ENCODE measurements at regions not wholly inside any gene's neighbourhood (a gene's known extent, or its start where the extent isn't known, plus 50 kb on each side); places are given as distances from the start of the nearest gene placed in this dataset.
A peak's percentile ranks its signal among the peaks of the same experiment; 100 is the strongest.
"Not testable (repeated sequence)": the region's sequence is repeated elsewhere in the genome, so short reads cannot be mapped to it uniquely, and the experiment has no call there.

DNA sequence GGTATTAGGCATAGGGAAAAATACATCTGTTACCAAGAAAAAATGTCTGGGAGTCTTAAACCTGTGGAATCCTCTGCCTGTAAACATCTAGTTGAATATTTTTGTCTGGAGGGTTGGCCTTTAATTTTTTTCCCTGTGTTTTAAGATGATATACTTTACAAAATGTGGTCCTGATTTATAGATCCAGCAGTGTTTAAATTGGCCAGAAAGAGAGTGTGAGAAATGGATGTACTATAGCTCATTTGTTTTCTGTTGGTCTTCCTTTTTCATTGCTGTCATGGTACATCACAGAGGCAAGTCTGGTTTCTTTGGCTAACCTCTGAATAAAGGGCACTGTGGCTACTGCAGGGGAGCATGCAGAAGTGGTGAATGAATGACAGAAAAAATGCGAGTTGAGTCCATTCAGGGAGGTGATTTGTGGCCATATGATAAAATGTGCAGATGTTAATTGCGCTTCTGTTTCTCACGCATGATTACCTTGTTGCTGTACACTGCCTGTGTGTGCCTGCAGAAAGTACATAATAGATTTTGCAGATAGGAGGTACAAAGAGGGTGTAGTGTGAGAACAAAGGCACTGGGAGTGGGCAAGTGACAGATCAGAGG lies 150.0 kb downstream of the NFKBIZ start:
- no peak for DNase-seq

- DNase-seq = no peak
Observed at GRCh38 chr3:102000620-102001209, 151.4 kb downstream of the NFKBIZ start.

DNA sequence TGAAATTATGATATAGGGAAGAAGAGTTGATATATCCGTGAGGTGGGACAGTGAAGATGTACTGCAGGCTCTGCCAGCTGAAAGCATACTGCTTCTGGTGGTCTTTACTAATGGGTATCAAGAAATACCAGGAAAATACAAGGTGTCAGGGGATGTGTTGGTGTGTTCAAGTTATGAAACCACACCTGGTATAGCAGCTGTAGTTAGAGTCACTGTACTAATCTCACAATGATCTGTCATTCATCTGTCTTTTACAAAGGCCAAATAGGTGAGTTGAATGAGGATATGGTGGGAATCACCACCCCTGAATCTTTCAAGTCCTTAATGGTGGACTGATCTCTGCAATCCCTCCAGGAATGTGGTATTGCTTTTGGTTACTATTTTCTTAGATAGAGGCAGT lies 152.7 kb downstream of the NFKBIZ start:
- DNase-seq = no peak

DNA sequence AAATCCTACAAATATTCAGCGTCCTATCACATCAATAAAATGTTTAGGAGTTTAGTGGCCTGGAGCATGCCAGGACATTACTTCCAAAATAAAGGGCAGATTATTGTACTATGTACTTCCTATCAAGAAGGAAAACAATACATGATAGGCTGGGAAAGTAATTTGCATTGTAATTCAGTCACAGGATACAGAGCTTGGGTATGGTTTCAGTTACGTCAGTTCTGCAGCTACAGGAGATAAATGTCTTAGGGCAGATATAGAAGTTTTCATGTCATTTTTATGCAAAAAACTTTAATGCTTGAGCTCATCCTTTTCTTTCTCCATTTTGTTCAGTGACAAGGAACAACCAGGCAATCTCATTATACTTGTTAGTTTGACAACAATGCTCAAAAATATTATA lies 155.2 kb downstream of the NFKBIZ start:
- DNase-seq = no peak

DNA sequence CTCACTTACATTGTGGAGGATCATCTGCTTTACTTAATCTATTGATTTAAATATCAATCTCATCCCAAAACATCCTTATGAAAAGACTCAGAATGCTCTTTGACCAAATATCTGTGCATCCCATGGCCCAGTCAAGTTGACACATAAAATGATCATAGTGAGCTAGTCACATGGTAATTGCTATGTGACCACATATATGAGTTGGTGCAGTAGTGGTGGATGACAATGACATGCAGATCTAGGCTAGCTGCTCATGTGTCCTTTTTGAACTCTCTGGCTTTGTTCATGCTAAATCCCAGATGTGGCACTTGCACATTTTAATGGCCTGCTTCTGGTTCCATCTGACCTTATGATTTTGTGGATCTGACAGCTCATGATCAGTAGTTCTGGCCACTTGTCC lies 156.2 kb downstream of the NFKBIZ start:
- DNase-seq = no peak

- peak in 1 of 2 experiments; percentile 13 for DNase-seq
Observed at GRCh38 chr3:102006812-102007485, 157.6 kb downstream of the NFKBIZ start.

DNA sequence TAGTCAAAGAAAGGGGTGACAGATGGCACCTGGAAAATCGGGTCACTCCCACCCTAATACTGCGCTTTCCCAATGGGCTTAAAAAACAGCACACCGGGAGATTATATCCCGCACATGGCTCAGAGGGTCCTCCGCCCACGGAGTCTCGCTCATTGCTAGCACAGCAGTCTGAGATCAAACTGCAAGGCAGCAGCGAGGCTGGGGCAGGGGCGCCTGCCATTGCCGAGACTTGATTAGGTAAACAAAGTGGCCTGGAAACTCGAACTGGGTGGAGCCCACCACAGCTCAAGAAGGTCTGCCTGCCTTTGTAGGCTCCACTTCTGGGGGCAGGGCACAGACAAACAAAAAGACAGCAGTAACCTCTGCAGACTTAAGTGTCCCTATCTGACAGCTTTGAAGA lies 159.1 kb downstream of the NFKBIZ start:
- not testable (repeated sequence) for DNase-seq

- no peak for DNase-seq
Observed at GRCh38 chr3:102016417-102016816, 167.1 kb downstream of the NFKBIZ start.

- DNase-seq = no peak
Observed at GRCh38 chr3:102017784-102018183, 168.5 kb downstream of the NFKBIZ start.

- DNase-seq = no peak
Observed at GRCh38 chr3:102018551-102018950, 169.2 kb downstream of the NFKBIZ start.

DNA sequence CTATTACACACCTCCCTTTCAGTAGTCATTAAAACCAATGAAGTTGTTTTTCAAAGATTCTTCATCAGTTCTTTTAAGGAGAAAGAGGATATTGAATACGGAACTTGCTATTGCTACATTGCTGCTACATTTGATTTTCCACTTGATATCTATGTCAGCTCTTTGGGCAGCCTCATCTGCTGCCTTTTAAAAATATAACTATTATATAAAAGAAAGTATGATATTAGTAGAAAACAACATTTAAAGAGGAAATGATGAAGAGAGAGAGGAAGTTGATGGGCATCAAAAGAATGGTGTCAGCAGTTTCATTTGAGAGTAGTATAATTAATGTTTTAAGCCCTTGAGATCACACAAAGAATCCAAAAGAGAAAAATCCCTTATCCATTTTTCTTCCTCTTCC lies 171.4 kb downstream of the NFKBIZ start:
- DNase-seq = no peak

DNA sequence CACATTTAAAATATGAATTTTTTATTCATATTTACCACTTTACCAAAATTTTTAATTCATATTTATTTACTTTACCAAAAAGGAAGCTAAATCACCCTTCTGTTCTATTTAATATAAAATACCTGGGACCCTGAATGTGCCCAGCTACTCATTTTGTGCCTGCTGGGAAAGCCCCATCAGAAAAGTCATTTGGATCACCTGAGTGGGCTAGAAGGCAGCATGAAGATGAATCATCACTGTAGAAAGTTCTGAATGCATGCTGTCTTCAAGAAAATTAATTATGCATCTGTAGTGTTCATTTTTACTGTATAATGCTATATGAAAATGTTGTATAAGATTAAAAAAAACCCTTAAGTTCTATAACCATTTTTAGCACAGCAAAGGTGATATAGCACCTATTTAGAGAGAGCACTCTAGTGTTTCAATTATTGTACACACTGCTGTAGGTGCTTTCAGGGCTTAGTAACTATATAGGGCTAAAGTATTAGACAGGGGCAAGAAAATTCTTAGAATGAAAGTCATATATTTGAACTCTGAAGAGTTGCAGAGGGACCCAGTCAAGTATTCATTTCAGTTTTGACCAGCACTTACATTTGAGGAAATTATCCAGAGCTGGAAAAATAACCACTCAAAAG lies 175.1 kb downstream of the NFKBIZ start:
- DNase-seq = no peak

DNA sequence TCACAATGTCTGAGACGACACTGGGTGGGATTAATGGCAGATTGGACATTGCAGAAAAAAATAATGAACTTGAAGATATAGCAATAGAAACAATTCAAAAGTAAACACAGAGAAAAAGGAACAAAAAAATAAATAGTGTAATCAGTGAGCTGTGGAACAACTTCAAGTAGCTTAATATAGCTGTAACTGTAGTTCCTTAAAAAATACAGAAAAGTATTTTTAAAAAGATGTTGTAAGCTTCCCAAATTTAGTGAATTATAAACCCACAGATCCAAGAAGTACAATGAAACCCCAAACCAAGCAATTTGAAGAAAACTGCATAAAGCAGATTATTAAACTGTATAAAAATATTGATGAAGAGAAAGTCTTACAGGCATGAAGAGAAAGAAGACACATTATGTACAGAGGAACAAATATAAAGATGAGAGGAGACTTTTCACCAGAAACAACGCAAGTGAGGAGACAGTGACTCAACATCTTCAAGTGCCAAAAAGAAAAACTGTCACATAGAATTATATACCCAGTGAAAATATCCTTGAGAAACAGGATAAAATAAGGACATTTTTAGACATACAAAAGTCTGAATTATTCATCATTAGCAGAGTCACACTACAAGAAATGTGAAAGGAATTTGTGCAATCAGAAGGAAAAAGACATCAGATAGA lies 176.4 kb downstream of the NFKBIZ start:
- no peak for DNase-seq

DNA sequence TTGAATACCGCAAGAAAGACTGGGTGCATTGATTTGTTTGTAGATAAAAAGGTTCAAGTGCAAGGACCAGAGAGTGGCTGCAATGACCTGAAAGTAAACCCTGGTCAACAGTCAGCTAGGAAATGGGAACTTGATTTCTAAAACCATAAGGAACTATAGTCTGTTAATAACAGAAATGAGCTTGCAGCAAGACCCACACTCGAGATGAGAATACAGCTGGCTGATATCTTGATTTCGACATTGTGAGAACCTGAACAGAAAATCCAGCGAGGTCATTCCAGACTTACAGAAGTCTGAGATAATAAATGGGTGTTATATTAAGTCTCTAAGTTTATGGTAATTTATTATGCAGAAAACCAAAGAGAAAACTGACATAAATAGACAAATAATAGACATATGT lies 177.3 kb downstream of the NFKBIZ start:
- no peak for DNase-seq

- no peak for DNase-seq
Observed at GRCh38 chr3:102030661-102031060, 181.3 kb downstream of the NFKBIZ start.

GRCh38 chr3:102031834-102032233 lies 182.5 kb downstream of the NFKBIZ start:
- no peak for DNase-seq

DNA sequence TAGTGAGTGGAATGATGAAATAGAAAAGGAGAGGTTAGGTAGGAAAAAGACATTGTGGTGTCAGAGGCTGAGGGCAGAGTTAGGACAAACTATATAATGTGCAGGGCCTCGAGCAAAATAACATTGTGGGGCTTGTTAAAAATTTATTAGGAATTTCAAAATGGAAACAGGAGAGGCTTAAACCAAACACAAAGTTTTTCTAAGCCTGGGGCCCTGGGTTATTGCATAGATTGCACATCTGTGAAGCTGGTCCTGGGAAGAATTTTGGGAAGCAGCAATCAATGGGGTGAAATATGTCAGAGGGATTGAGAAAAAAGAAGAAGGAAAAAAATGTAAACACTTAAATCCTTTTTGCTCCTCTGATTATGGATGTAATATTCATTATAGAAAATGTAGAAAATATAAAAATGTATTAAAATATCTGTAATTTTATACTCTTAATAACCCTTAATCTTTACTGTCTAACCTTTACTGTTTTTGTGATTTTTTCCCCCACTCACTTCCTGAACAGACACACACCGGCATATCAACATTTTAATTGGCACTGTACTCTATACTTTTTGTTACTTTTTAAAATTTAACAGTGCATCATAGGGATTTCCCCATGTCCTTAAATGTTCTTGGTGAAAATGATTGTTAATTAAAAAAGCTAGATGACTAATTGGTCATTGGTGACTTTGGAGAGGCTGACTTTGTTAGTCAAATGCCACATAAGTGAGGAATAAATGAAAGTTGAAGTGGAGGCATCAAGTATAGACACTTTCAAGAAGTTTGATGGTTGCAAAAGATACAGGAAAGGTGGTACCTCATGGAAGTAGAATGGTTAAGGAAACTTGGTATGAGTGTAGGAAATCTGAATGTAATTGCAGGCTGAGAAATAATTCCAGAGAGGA lies 183.4 kb downstream of the NFKBIZ start:
- no peak for DNase-seq

GRCh38 chr3:102034639-102035451 lies 185.5 kb downstream of the NFKBIZ start:
- no peak for DNase-seq

GRCh38 chr3:102036017-102036416 lies 186.7 kb downstream of the NFKBIZ start:
- DNase-seq = no peak

DNA sequence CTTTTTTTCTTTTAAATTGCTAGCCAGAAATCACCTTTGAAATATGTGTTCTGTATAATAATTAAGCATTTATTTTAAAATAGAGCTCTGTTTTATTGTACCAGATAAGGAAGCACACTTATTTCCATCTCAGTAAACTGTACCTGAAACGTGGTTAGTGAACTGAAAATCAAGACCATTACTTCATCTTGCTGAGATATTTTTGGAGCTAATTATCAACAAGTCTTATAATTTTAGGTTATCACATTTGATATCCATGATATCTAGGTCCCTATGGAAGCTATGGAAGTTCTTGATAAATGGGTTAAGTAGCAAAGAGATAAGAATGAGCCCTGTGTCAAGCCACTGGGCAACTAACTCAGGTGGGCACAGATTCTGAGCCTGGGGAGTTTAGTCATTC lies 187.2 kb downstream of the NFKBIZ start:
- DNase-seq = no peak

DNA sequence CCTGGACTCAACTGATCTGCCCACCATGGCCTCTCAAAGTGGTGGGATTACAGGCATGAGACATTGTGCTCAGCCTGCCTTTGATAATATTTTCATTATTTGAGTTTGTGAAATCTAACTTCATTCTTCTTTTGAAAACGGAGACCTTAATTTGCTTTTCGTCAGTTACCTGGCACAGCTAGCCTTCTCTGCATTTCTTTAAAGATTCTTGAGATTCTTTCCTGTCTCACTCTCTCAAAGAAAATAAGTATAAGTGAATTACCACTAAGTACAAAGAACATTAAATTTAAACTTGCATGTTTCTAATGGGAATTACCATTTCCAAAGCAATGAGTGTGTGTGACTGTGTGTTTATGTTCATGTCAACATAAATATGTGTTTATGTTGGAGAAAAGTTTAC lies 187.9 kb downstream of the NFKBIZ start:
- DNase-seq = no peak

- no peak for DNase-seq
Observed at GRCh38 chr3:102037791-102038190, 188.5 kb downstream of the NFKBIZ start.
